ENCODE measurements at regions not wholly inside any gene's neighbourhood (a gene's known extent, or its start where the extent isn't known, plus 50 kb on each side); places are given as distances from the start of the nearest gene placed in this dataset.

GRCh38 chr6:139592011-139592410, 217.6 kb upstream of the CITED2 start:
- H3K36me3 ChIP-seq, result no peaks in the 10 kb centered on the region
- no peak overlapping the region for H2AFZ ChIP-seq (replicated peaks)
- H3K79me2 ChIP-seq (ENCODE audit: low read depth), result no peaks in the 10 kb centered on the region
- no peak overlapping the region for H3K9ac ChIP-seq
- H3K9me3 ChIP-seq (ENCODE audit: low read depth), result no peaks in the 10 kb centered on the region
- H3K4me2 ChIP-seq, result peak overlapping the region; percentile 37
- Mint-ChIP-seq H3K27ac (no peak overlapping the region), H3K9me3 (no peaks in the 10 kb centered on the region), H3K36me3 (no peaks in the 10 kb centered on the region), H3K27me3 (ENCODE audit: insufficient read depth, low read depth) (peaks cover 2% of the 10 kb centered on the region), H3K4me3 (no peak overlapping the region), H3K4me1 (peaks cover 49% of the 10 kb centered on the region)
- TF ChIP-seq EZH2 (IDR thresholded peaks at IDR 0.05), result no peak
- no peak overlapping the region for H3K4me3 ChIP-seq
- no peaks in the 10 kb centered on the region for H4K20me1 ChIP-seq (ENCODE audit: low read depth)
- H3K4me1 ChIP-seq, result peaks cover 74% of the 10 kb centered on the region
- peaks cover 40% of the 10 kb centered on the region for H3F3A ChIP-seq (ENCODE audit: low read depth)
- no peaks in the 10 kb centered on the region for H3K27me3 ChIP-seq
- H3K27ac ChIP-seq, result no peak overlapping the region
- no peak for DNase-seq (ENCODE audit: low spot score)

GRCh38 chr6:139591075-139591865, 216.8 kb upstream of the CITED2 start:
- Histone ChIP-seq H2AFZ (replicated peaks) (no peak overlapping the region), H3K27me3 (no peaks in the 10 kb centered on the region), H3K36me3 (no peaks in the 10 kb centered on the region), H3K4me3 (no peak overlapping the region), H3K4me1 (peaks cover 66% of the 10 kb centered on the region), H3K9ac (no peak overlapping the region), H3K27ac (no peak overlapping the region), H3K4me2 (peak overlapping the region; percentile 37), H3K9me3 (ENCODE audit: low read depth) (no peaks in the 10 kb centered on the region), H3K79me2 (ENCODE audit: low read depth) (no peaks in the 10 kb centered on the region), H4K20me1 (ENCODE audit: low read depth) (no peaks in the 10 kb centered on the region), H3F3A (ENCODE audit: low read depth) (peaks cover 33% of the 10 kb centered on the region)
- Mint-ChIP-seq H3K4me1 (peaks cover 42% of the 10 kb centered on the region), H3K27me3 (ENCODE audit: insufficient read depth, low read depth) (peaks cover 2% of the 10 kb centered on the region), H3K27ac (no peak overlapping the region), H3K4me3 (no peak overlapping the region), H3K36me3 (no peaks in the 10 kb centered on the region), H3K9me3 (no peaks in the 10 kb centered on the region)
- no peak for DNase-seq (ENCODE audit: low spot score)
- no peak for TF ChIP-seq EZH2phosphoT487 (IDR thresholded peaks at IDR 0.05)
- TF ChIP-seq, protein P1, sequence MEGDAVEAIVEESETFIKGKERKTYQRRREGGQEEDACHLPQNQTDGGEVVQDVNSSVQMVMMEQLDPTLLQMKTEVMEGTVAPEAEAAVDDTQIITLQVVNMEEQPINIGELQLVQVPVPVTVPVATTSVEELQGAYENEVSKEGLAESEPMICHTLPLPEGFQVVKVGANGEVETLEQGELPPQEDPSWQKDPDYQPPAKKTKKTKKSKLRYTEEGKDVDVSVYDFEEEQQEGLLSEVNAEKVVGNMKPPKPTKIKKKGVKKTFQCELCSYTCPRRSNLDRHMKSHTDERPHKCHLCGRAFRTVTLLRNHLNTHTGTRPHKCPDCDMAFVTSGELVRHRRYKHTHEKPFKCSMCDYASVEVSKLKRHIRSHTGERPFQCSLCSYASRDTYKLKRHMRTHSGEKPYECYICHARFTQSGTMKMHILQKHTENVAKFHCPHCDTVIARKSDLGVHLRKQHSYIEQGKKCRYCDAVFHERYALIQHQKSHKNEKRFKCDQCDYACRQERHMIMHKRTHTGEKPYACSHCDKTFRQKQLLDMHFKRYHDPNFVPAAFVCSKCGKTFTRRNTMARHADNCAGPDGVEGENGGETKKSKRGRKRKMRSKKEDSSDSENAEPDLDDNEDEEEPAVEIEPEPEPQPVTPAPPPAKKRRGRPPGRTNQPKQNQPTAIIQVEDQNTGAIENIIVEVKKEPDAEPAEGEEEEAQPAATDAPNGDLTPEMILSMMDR (IDR thresholded peaks at IDR 0.05), result no peak
- TF ChIP-seq EZH2 (IDR thresholded peaks at IDR 0.05), result no peak

GRCh38 chr6:139590206-139590605, 215.8 kb upstream of the CITED2 start:
- Histone ChIP-seq H3K27me3 (no peaks in the 10 kb centered on the region), H2AFZ (replicated peaks) (no peak overlapping the region), H3K4me3 (no peak overlapping the region), H3K79me2 (ENCODE audit: low read depth) (no peaks in the 10 kb centered on the region), H3K27ac (no peak overlapping the region), H3K36me3 (no peaks in the 10 kb centered on the region), H3F3A (ENCODE audit: low read depth) (peaks cover 22% of the 10 kb centered on the region), H4K20me1 (ENCODE audit: low read depth) (no peaks in the 10 kb centered on the region), H3K9ac (no peak overlapping the region), H3K4me2 (no peak overlapping the region), H3K4me1 (peaks cover 56% of the 10 kb centered on the region), H3K9me3 (ENCODE audit: low read depth) (no peaks in the 10 kb centered on the region)
- no peaks in the 10 kb centered on the region for H3K9me3 Mint-ChIP-seq
- H3K36me3 Mint-ChIP-seq, result no peaks in the 10 kb centered on the region
- TF ChIP-seq EZH2 (IDR thresholded peaks at IDR 0.05), result no peak
- no peak for TF ChIP-seq EZH2phosphoT487 (IDR thresholded peaks at IDR 0.05)
- TF ChIP-seq, protein P1 (IDR thresholded peaks at IDR 0.05), result no peak
- H3K4me1 Mint-ChIP-seq, result peaks cover 34% of the 10 kb centered on the region
- no peak for DNase-seq (ENCODE audit: low spot score)
- no peak overlapping the region for H3K27ac Mint-ChIP-seq
- H3K4me3 Mint-ChIP-seq, result no peak overlapping the region
- H3K27me3 Mint-ChIP-seq (ENCODE audit: insufficient read depth, low read depth), result peaks cover 2% of the 10 kb centered on the region
